Ishikawa (cell line): ENCODE measurements at regions not wholly inside any gene's neighbourhood (a gene's known extent, or its start where the extent isn't known, plus 50 kb on each side); places are given as distances from the start of the nearest gene placed in this dataset.

ENCODE experiments used
- CEBPB ChIP-seq: IDR thresholded peaks from 2 replicates; pipeline ENCODE4 v1.6.1; 2012
- EGR1 ChIP-seq: IDR thresholded peaks from 2 replicates; pipeline ENCODE4 v1.6.1; 2012
- EP300 ChIP-seq: IDR thresholded peaks from 2 replicates; pipeline ENCODE4 v1.6.1; 2012; ENCODE audit warnings: borderline replicate concordance
- FOXM1 ChIP-seq: IDR thresholded peaks from 2 replicates; pipeline ENCODE4 v1.6.1; 2012; ENCODE audit warnings: low read depth, borderline replicate concordance
- NFIC ChIP-seq: IDR thresholded peaks from 2 replicates; pipeline ENCODE4 v1.6.1; 2012
- RAD21 ChIP-seq: IDR thresholded peaks from 2 replicates; pipeline ENCODE4 v1.6.1; 2012; ENCODE audit warnings: low read depth
- TAF1 ChIP-seq: IDR thresholded peaks from 2 replicates; pipeline ENCODE4 v1.6.1; 2012; ENCODE audit warnings: low read depth, mild to moderate bottlenecking
- TCF12 ChIP-seq: IDR thresholded peaks from 2 replicates; pipeline ENCODE4 v1.6.1; 2012; ENCODE audit warnings: low read depth
- TEAD4 ChIP-seq: IDR thresholded peaks from 2 replicates; pipeline ENCODE4 v1.6.1; 2012
- YY1 ChIP-seq: IDR thresholded peaks from 2 replicates; pipeline ENCODE4 v1.6.1; 2012; ENCODE audit warnings: low read depth
- ZBTB7A ChIP-seq: IDR thresholded peaks from 2 replicates; pipeline ENCODE4 v1.6.1; 2012; ENCODE audit warnings: low read depth
- TF ChIP-seq, protein P1 (sequence below): IDR thresholded peaks from 2 replicates; pipeline ENCODE4 v1.6.1; 2012
- TF ChIP-seq, protein P2 (sequence below): IDR thresholded peaks from 2 replicates; pipeline ENCODE4 v1.6.1; 2012; ENCODE audit warnings: low read depth, mild to moderate bottlenecking

DNA sequence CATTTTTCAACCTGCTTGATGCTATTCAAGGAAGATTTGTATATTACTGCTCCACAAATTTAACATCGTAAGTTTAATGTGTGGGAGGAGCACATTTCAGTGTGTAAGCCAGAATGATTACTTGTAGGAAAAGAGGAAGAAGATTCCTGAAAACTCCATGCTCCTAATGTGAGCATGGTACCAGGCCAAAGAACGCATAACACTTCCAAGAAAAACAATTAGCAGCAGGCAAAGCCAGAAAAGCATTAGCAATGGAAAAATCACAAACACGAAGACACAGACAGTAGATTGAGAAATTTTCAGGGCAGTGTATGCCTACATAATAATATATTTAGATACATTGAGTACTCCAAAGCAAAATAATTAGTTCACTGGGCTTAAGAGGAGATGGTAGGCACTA lies 96.6 kb upstream of the CBLB start:
- no peak for TF ChIP-seq NFIC
- TF ChIP-seq TAF1, result no peak
- no peak for TF ChIP-seq YY1
- no peak for TF ChIP-seq EGR1
- no peak for TF ChIP-seq EP300
- TF ChIP-seq, protein P1, sequence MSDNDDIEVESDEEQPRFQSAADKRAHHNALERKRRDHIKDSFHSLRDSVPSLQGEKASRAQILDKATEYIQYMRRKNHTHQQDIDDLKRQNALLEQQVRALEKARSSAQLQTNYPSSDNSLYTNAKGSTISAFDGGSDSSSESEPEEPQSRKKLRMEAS, result no peak
- no peak for TF ChIP-seq TEAD4
- TF ChIP-seq CEBPB, result no peak
- TF ChIP-seq, protein P2, sequence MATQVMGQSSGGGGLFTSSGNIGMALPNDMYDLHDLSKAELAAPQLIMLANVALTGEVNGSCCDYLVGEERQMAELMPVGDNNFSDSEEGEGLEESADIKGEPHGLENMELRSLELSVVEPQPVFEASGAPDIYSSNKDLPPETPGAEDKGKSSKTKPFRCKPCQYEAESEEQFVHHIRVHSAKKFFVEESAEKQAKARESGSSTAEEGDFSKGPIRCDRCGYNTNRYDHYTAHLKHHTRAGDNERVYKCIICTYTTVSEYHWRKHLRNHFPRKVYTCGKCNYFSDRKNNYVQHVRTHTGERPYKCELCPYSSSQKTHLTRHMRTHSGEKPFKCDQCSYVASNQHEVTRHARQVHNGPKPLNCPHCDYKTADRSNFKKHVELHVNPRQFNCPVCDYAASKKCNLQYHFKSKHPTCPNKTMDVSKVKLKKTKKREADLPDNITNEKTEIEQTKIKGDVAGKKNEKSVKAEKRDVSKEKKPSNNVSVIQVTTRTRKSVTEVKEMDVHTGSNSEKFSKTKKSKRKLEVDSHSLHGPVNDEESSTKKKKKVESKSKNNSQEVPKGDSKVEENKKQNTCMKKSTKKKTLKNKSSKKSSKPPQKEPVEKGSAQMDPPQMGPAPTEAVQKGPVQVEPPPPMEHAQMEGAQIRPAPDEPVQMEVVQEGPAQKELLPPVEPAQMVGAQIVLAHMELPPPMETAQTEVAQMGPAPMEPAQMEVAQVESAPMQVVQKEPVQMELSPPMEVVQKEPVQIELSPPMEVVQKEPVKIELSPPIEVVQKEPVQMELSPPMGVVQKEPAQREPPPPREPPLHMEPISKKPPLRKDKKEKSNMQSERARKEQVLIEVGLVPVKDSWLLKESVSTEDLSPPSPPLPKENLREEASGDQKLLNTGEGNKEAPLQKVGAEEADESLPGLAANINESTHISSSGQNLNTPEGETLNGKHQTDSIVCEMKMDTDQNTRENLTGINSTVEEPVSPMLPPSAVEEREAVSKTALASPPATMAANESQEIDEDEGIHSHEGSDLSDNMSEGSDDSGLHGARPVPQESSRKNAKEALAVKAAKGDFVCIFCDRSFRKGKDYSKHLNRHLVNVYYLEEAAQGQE, result no peak
- TF ChIP-seq ZBTB7A, result no peak
- no peak for TF ChIP-seq RAD21
- no peak for TF ChIP-seq TCF12
- TF ChIP-seq FOXM1, result no peak
